ENCODE measurements at regions not wholly inside any gene's neighbourhood (a gene's known extent, or its start where the extent isn't known, plus 50 kb on each side); places are given as distances from the start of the nearest gene placed in this dataset.

DNA sequence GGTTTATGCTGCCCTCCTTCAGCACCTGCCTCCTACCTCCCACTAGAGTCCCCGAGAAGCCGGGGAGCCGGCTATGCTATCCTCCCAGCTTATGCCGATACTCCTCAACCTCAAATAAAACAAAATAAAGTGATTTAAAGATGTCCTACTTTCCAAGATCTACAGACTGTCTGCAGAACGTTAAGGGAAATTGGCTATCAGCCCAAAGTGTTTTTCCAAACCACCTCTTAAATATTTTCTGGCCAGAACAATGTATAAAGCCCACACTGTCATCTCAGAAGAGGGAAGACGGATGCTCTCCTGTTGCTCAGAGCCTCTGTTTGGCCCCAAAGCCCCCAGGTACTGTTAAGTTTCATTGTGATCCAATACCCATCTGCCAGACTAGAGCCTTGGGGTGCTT, 54.0 kb upstream of the MGMT start:
- Histone ChIP-seq H2AFZ (ENCODE audit: low read depth, low read length, poor library complexity, severe bottlenecking) (no peak overlapping the region), H3K4me2 (ENCODE audit: low read length) (no peak overlapping the region), H3K4me3 (replicated peaks in 1 of 2; ENCODE audit: low read depth in 1 of 2, low read length in 2 of 2) (no peak overlapping the region), H3K79me2 (ENCODE audit: insufficient read depth, low read length) (no peaks in the 10 kb centered on the region), H3K9me2 (ENCODE audit: insufficient read depth) (no peaks in the 10 kb centered on the region), H3K4me1 (ENCODE audit: control insufficient read depth in 1 of 2, insufficient read depth in 2 of 2, low read length in 2 of 2) (no peaks in the 10 kb centered on the region), H3K36me3 (ENCODE audit: control insufficient read depth in 1 of 2, insufficient read depth in 2 of 2, low read length in 2 of 2) (no peaks in the 10 kb centered on the region), H3K9me3 (ENCODE audit: control insufficient read depth in 1 of 2, insufficient read depth in 1 of 2, low read depth in 1 of 2, low read length in 2 of 2) (peaks cover 0 to 9% of the 10 kb centered on the region in 2 experiments; a peak in 2 of 4 replicates), H4K20me1 (ENCODE audit: insufficient read depth) (no peaks in the 10 kb centered on the region), H3K27me3 (ENCODE audit: insufficient read depth, low read length) (peaks cover 28% of the 10 kb centered on the region), H3K27ac (ENCODE audit: low read depth, low read length) (no peak overlapping the region), H3K9ac (ENCODE audit: low read length) (no peak overlapping the region)
- ATAC-seq (no peak), DNase-seq (ENCODE audit: low read depth, low spot score) (no peak)
- ChIA-PET CTCF (no interaction called here), POLR2A (no interaction called here), RAD21 (ENCODE audit: low non-redundant PET in 1 of 2, low total read pairs in 2 of 2, uncharacterized antibody in 2 of 2, unreplicated experiment in 2 of 2) (no interaction called here)
- intact Hi-C loops (cut with micrococcal nuclease) = no loop called here
- TF ChIP-seq ELF1 (IDR thresholded peaks at IDR 0.05; ENCODE audit: borderline replicate concordance, low read depth) (no peak), YY1 (IDR thresholded peaks at IDR 0.05; ENCODE audit: extremely low read depth, insufficient replicate concordance, low read depth, low read length) (no peak), CEBPB (IDR thresholded peaks at IDR 0.05; ENCODE audit: low read depth) (no peak)
- BruUV-seq (replicated peaks) = no TSS peak

DNA sequence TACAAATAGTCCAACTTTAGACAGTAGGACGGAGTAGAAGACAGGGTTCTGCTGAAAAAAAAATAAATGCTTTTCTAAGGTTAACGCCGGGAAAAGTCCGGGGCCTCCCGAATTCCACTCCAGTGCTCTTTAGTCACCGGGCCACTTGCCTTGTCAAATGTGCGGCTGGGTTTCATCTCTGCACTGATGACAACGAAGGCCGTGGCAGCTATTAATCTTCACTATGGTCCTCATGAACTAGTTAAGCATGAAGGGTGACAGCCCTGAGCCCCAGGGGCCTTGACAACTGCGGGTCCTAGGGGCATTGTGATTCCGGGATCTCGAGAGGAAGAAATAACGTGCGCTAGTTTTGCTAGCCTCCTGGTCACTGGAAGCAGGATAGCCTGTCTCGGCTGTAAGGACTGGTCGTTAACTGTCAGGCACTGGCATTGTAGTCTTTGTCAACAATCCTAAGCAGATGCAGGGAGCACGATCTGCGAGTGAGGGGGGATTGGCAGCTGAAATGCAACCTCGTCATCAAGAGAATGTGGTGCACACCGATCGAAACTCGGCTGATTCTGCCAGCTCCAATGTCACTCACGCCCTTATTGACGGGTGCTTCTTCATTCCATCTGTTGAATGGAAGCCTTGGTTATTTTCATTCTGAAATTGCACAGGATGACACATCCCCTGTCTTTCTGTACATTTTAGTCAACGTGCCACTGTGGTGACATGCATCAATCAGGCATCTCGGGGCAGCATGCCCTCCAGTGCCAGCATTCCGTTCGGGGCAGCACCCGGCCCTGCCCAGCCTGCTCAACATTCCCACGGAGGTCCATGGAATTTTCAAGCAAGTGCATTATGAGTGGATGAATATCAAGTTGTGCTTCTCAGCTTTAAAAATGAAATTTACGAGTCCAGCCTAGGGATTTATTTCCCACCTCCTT, 51.6 kb upstream of the MGMT start:
- TF ChIP-seq, protein P1, sequence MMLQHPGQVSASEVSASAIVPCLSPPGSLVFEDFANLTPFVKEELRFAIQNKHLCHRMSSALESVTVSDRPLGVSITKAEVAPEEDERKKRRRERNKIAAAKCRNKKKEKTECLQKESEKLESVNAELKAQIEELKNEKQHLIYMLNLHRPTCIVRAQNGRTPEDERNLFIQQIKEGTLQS (IDR thresholded peaks at IDR 0.05) = no peak
- TF ChIP-seq ELF1 (IDR thresholded peaks at IDR 0.05; ENCODE audit: borderline replicate concordance, low read depth) (no peak), EZH2phosphoT487 (IDR thresholded peaks at IDR 0.05; ENCODE audit: borderline replicate concordance) (no peak), EGR1 (IDR thresholded peaks at IDR 0.05; ENCODE audit: low read depth) (no peak), ZNF274 (IDR thresholded peaks at IDR 0.05; ENCODE audit: low read depth, low read length) (no peak), FOSL1 (IDR thresholded peaks at IDR 0.05; ENCODE audit: low read depth) (no peak), CEBPB (IDR thresholded peaks at IDR 0.05; ENCODE audit: low read depth) (no peak), POLR2AphosphoS5 (IDR thresholded peaks at IDR 0.05; ENCODE audit: low read depth, low read length) (no peak)
- TF ChIP-seq, protein P2, sequence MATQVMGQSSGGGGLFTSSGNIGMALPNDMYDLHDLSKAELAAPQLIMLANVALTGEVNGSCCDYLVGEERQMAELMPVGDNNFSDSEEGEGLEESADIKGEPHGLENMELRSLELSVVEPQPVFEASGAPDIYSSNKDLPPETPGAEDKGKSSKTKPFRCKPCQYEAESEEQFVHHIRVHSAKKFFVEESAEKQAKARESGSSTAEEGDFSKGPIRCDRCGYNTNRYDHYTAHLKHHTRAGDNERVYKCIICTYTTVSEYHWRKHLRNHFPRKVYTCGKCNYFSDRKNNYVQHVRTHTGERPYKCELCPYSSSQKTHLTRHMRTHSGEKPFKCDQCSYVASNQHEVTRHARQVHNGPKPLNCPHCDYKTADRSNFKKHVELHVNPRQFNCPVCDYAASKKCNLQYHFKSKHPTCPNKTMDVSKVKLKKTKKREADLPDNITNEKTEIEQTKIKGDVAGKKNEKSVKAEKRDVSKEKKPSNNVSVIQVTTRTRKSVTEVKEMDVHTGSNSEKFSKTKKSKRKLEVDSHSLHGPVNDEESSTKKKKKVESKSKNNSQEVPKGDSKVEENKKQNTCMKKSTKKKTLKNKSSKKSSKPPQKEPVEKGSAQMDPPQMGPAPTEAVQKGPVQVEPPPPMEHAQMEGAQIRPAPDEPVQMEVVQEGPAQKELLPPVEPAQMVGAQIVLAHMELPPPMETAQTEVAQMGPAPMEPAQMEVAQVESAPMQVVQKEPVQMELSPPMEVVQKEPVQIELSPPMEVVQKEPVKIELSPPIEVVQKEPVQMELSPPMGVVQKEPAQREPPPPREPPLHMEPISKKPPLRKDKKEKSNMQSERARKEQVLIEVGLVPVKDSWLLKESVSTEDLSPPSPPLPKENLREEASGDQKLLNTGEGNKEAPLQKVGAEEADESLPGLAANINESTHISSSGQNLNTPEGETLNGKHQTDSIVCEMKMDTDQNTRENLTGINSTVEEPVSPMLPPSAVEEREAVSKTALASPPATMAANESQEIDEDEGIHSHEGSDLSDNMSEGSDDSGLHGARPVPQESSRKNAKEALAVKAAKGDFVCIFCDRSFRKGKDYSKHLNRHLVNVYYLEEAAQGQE (IDR thresholded peaks at IDR 0.05; ENCODE audit: low read depth) = no peak
- DNase-seq (ENCODE audit: low read depth, low spot score) = no peak
- ChIA-PET RAD21 (ENCODE audit: low non-redundant PET in 1 of 2, low total read pairs in 2 of 2, uncharacterized antibody in 2 of 2, unreplicated experiment in 2 of 2) (no interaction called here), POLR2A (no interaction called here), CTCF (no interaction called here)
- peaks cover 23% of the 10 kb centered on the region; the same call in 1 of the 2 replicates for H3K27me3 ChIP-seq (ENCODE audit: insufficient read depth, low read length)
- peaks cover 0 to 9% of the 10 kb centered on the region in 2 experiments; a peak in 2 of 4 replicates for H3K9me3 ChIP-seq (ENCODE audit: control insufficient read depth in 1 of 2, insufficient read depth in 1 of 2, low read depth in 1 of 2, low read length in 2 of 2)
- H3K9me2 ChIP-seq (ENCODE audit: insufficient read depth) = no peaks in the 10 kb centered on the region
- no peak overlapping the region for H3K4me3 ChIP-seq (replicated peaks in 1 of 2; ENCODE audit: low read depth in 1 of 2, low read length in 2 of 2)
- no peaks in the 10 kb centered on the region for H3K36me3 ChIP-seq (ENCODE audit: control insufficient read depth in 1 of 2, insufficient read depth in 2 of 2, low read length in 2 of 2)
- no peak for ATAC-seq
- no peak overlapping the region for H2AFZ ChIP-seq (ENCODE audit: low read depth, low read length, poor library complexity, severe bottlenecking)
- no peak overlapping the region for H3K27ac ChIP-seq (ENCODE audit: low read depth, low read length)
- H3K4me2 ChIP-seq (ENCODE audit: low read length) = no peak overlapping the region
- no peak overlapping the region for H3K9ac ChIP-seq (ENCODE audit: low read length)
- intact Hi-C loops (cut with micrococcal nuclease) = no loop called here
- BruUV-seq (replicated peaks) = no TSS peak
- H4K20me1 ChIP-seq (ENCODE audit: insufficient read depth) = no peaks in the 10 kb centered on the region
- H3K4me1 ChIP-seq (ENCODE audit: control insufficient read depth in 1 of 2, insufficient read depth in 2 of 2, low read length in 2 of 2) = no peaks in the 10 kb centered on the region
- H3K79me2 ChIP-seq (ENCODE audit: insufficient read depth, low read length) = no peaks in the 10 kb centered on the region
